Mesendoderm (in vitro differentiated cells): ENCODE measurements at regions not wholly inside any gene's neighbourhood (a gene's known extent, or its start where the extent isn't known, plus 50 kb on each side); places are given as distances from the start of the nearest gene placed in this dataset.

Experiments
- DNase-seq: peaks from one replicate; pipeline ENCODE4 v3.0.0; 2013
- H2AK5ac ChIP-seq: 2 replicates; pipeline ENCODE4 v1.6.1; 2013; ENCODE audit warnings: low read length, inconsistent platforms
- H2BK120ac ChIP-seq: 2 replicates; pipeline ENCODE4 v1.6.1; 2013; ENCODE audit warnings: low read depth, mild to moderate bottlenecking, low read length, moderate library complexity, mixed read lengths
- H2BK15ac ChIP-seq: replicated peaks from 2 replicates; pipeline ENCODE4 v1.6.1; 2013; ENCODE audit warnings: low read depth, mild to moderate bottlenecking, moderate library complexity
- H2BK5ac ChIP-seq: 2 replicates; pipeline ENCODE4 v1.6.1; 2013; ENCODE audit warnings: low read length, inconsistent platforms
- H3K18ac ChIP-seq: 2 replicates; pipeline ENCODE4 v1.6.1; 2013; ENCODE audit warnings: mild to moderate bottlenecking, low read length, mixed read lengths
- H3K23ac ChIP-seq: one replicate; pipeline ENCODE4 v1.6.1; 2013; ENCODE audit warnings: low read length
- H3K27ac ChIP-seq: 2 replicates; pipeline ENCODE4 v1.5.1; 2013; ENCODE audit warnings: low read depth, mild to moderate bottlenecking, inconsistent platforms, low read length, moderate library complexity
- H3K27me3 ChIP-seq: 2 replicates; pipeline ENCODE4 v1.6.1; 2013; ENCODE audit warnings: low read length, control low read depth, mild to moderate bottlenecking, inconsistent platforms; ENCODE audit not compliant: insufficient read depth, poor library complexity
- H3K36me3 ChIP-seq: 2 replicates; pipeline ENCODE4 v1.6.1; 2013; ENCODE audit warnings: low read length, inconsistent platforms; ENCODE audit not compliant: control insufficient read depth, insufficient read depth
- H3K4ac ChIP-seq: one replicate; pipeline ENCODE4 v1.6.1; 2013; ENCODE audit warnings: low read depth, mild to moderate bottlenecking, low read length, moderate library complexity
- H3K4me1 ChIP-seq: 2 replicates; pipeline ENCODE4 v1.6.1; 2013; ENCODE audit warnings: low read depth, low read length, inconsistent platforms; ENCODE audit not compliant: control insufficient read depth
- H3K4me2 ChIP-seq: 2 replicates; pipeline ENCODE4 v1.6.1; 2013; ENCODE audit warnings: low read length
- H3K4me3 ChIP-seq: 2 replicates; pipeline ENCODE4 v1.5.1; 2013; ENCODE audit warnings: mild to moderate bottlenecking, low read length
- H3K56ac ChIP-seq: one replicate; pipeline ENCODE4 v1.6.1; 2013; ENCODE audit warnings: low read length
- H3K79me1 ChIP-seq: 2 replicates; pipeline ENCODE4 v1.6.1; 2013; ENCODE audit warnings: low read length, inconsistent platforms
- H3K79me2 ChIP-seq: 2 replicates; pipeline ENCODE4 v1.6.1; 2013; ENCODE audit warnings: mild to moderate bottlenecking, low read length; ENCODE audit not compliant: control insufficient read depth, insufficient read depth
- H3K9ac ChIP-seq: 2 replicates; pipeline ENCODE4 v1.6.1; 2013; ENCODE audit warnings: low read length, inconsistent platforms
- H4K5ac ChIP-seq: one replicate; pipeline ENCODE4 v1.6.1; 2013; ENCODE audit warnings: low read length
- H4K8ac ChIP-seq: one replicate; pipeline ENCODE4 v1.6.1; 2013; ENCODE audit warnings: low read depth, mild to moderate bottlenecking, control low read depth, low read length, moderate library complexity
- WGBS: extraction: QIAGEN DNeasy Blood & Tissue Kit; methylation state at CpG from one replicate; pipeline ENCODE4 v1.1.7; 2013; ENCODE audit warnings: low lambda C conversion rate, missing lambda C conversion rate; ENCODE audit not compliant: insufficient coverage; ENCODE audit errors: extremely low coverage; 5-methylcytosine and 5-hydroxymethylcytosine counted together

GRCh38 chr2:53438100-53438499 lies 329.5 kb upstream of the CHAC2 start:
- H3K18ac ChIP-seq = no peak overlapping the region
- H3K4me3 ChIP-seq = no peak overlapping the region
- H3K56ac ChIP-seq = no peak overlapping the region
- H3K79me2 ChIP-seq = no peaks in the 10 kb centered on the region
- H2BK5ac ChIP-seq = no peak overlapping the region
- H3K4me2 ChIP-seq = no peak overlapping the region
- no peak overlapping the region for H2BK120ac ChIP-seq
- H3K4ac ChIP-seq = no peak overlapping the region
- no peak overlapping the region for H4K5ac ChIP-seq
- H2AK5ac ChIP-seq = no peak overlapping the region
- no peak overlapping the region for H4K8ac ChIP-seq
- no peaks in the 10 kb centered on the region for H3K36me3 ChIP-seq
- H3K27me3 ChIP-seq = no peaks in the 10 kb centered on the region
- H3K9ac ChIP-seq = no peak overlapping the region
- no CpG with 5 or more reads among the region's 1 CpG for WGBS
- H3K27ac ChIP-seq = no peak overlapping the region
- H3K4me1 ChIP-seq = peaks cover 3% of the 10 kb centered on the region
- no peak overlapping the region for H2BK15ac ChIP-seq
- no peak for DNase-seq
- no peaks in the 10 kb centered on the region for H3K79me1 ChIP-seq
- no peak overlapping the region for H3K23ac ChIP-seq

- no peak overlapping the region for H2BK5ac ChIP-seq
- peaks cover 3% of the 10 kb centered on the region for H3K4me1 ChIP-seq
- H2BK15ac ChIP-seq = no peak overlapping the region
- H4K8ac ChIP-seq = no peak overlapping the region
- H3K79me2 ChIP-seq = no peaks in the 10 kb centered on the region
- no CpG with 5 or more reads among the region's 2 CpGs for WGBS
- H3K27me3 ChIP-seq = no peaks in the 10 kb centered on the region
- no peak overlapping the region for H4K5ac ChIP-seq
- no peaks in the 10 kb centered on the region for H3K79me1 ChIP-seq
- H3K4me3 ChIP-seq = no peak overlapping the region
- H2AK5ac ChIP-seq = no peak overlapping the region
- no peaks in the 10 kb centered on the region for H3K36me3 ChIP-seq
- H3K27ac ChIP-seq = no peak overlapping the region
- H3K23ac ChIP-seq = no peak overlapping the region
- no peak for DNase-seq
- H2BK120ac ChIP-seq = no peak overlapping the region
- no peak overlapping the region for H3K4me2 ChIP-seq
- H3K56ac ChIP-seq = no peak overlapping the region
- no peak overlapping the region for H3K9ac ChIP-seq
- H3K4ac ChIP-seq = no peak overlapping the region
- no peak overlapping the region for H3K18ac ChIP-seq
These were observed 330.2 kb upstream of the CHAC2 start for GRCh38 chr2:53437371-53437770.

- Histone ChIP-seq H3K79me2 (no peaks in the 10 kb centered on the region), H2BK120ac (no peak overlapping the region), H3K4me1 (peaks cover 3% of the 10 kb centered on the region), H3K23ac (no peak overlapping the region), H3K36me3 (no peaks in the 10 kb centered on the region), H2BK15ac (no peak overlapping the region), H3K9ac (no peak overlapping the region), H3K4ac (no peak overlapping the region), H3K4me3 (no peak overlapping the region), H3K27me3 (no peaks in the 10 kb centered on the region), H4K5ac (no peak overlapping the region), H3K27ac (no peak overlapping the region), H3K18ac (no peak overlapping the region), H2BK5ac (no peak overlapping the region), H3K56ac (no peak overlapping the region), H2AK5ac (no peak overlapping the region), H4K8ac (no peak overlapping the region), H3K4me2 (no peak overlapping the region), H3K79me1 (no peaks in the 10 kb centered on the region)
- no peak for DNase-seq
- whole genome bisulfite sequencing = no CpG with 5 or more reads among the region's 4 CpGs
These were observed 330.7 kb upstream of the CHAC2 start for GRCh38 chr2:53436882-53437281.

GRCh38 chr2:53435610-53436009 lies 332.0 kb upstream of the CHAC2 start:
- Histone ChIP-seq H3K27ac (no peak overlapping the region), H3K9ac (no peak overlapping the region), H2BK15ac (no peak overlapping the region), H3K4me2 (no peak overlapping the region), H2BK120ac (no peak overlapping the region), H3K79me1 (no peaks in the 10 kb centered on the region), H4K8ac (no peak overlapping the region), H3K4me1 (peaks cover 3% of the 10 kb centered on the region), H3K36me3 (no peaks in the 10 kb centered on the region), H3K27me3 (no peaks in the 10 kb centered on the region), H3K79me2 (no peaks in the 10 kb centered on the region), H4K5ac (no peak overlapping the region), H3K23ac (no peak overlapping the region), H2AK5ac (no peak overlapping the region), H3K18ac (no peak overlapping the region), H2BK5ac (no peak overlapping the region), H3K4me3 (no peak overlapping the region), H3K4ac (no peak overlapping the region), H3K56ac (no peak overlapping the region)
- DNase-seq = no peak
- WGBS = no CpG with 5 or more reads among the region's 2 CpGs

- Histone ChIP-seq H3K36me3 (no peaks in the 10 kb centered on the region), H3K4ac (no peak overlapping the region), H2BK15ac (no peak overlapping the region), H3K79me2 (no peaks in the 10 kb centered on the region), H3K56ac (no peak overlapping the region), H4K8ac (no peak overlapping the region), H3K79me1 (no peaks in the 10 kb centered on the region), H3K23ac (no peak overlapping the region), H2BK5ac (no peak overlapping the region), H3K4me2 (no peak overlapping the region), H2AK5ac (no peak overlapping the region), H3K27ac (no peak overlapping the region), H3K18ac (no peak overlapping the region), H3K4me3 (no peak overlapping the region), H3K27me3 (no peaks in the 10 kb centered on the region), H4K5ac (no peak overlapping the region), H3K4me1 (peaks cover 3% of the 10 kb centered on the region), H2BK120ac (no peak overlapping the region), H3K9ac (no peak overlapping the region)
- no CpG with 5 or more reads among the region's 1 CpG for WGBS
- no peak for DNase-seq
These were observed 333.1 kb upstream of the CHAC2 start for GRCh38 chr2:53434466-53434865.

- Histone ChIP-seq H2BK15ac (no peak overlapping the region), H3K79me1 (no peaks in the 10 kb centered on the region), H3K27ac (no peak overlapping the region), H3K27me3 (no peaks in the 10 kb centered on the region), H3K23ac (no peak overlapping the region), H3K36me3 (no peaks in the 10 kb centered on the region), H4K8ac (no peak overlapping the region), H3K4me1 (peaks cover 3% of the 10 kb centered on the region), H2BK120ac (no peak overlapping the region), H3K4me3 (no peak overlapping the region), H3K79me2 (no peaks in the 10 kb centered on the region), H2BK5ac (no peak overlapping the region), H4K5ac (no peak overlapping the region), H3K18ac (no peak overlapping the region), H3K56ac (no peak overlapping the region), H3K4ac (no peak overlapping the region), H2AK5ac (no peak overlapping the region), H3K9ac (no peak overlapping the region), H3K4me2 (no peak overlapping the region)
- no CpG with 5 or more reads among the region's 3 CpGs for WGBS
- no peak for DNase-seq
These were observed 334.7 kb upstream of the CHAC2 start for GRCh38 chr2:53432936-53433335.
